ENCODE measurements at regions not wholly inside any gene's neighbourhood (a gene's known extent, or its start where the extent isn't known, plus 50 kb on each side); places are given as distances from the start of the nearest gene placed in this dataset.

GRCh38 chr7:1288996-1289551 lies 56.4 kb downstream of the UNCX start:
- no peak overlapping the region for H3K9ac ChIP-seq (ENCODE audit: extremely low read depth, low read length, poor library complexity, severe bottlenecking)
- Mint-ChIP-seq H3K27ac (no peak overlapping the region), H3K27me3 (ENCODE audit: insufficient read depth) (peaks cover 4% of the 10 kb centered on the region), H3K4me1 (no peaks in the 10 kb centered on the region), H3K36me3 (ENCODE audit: low read depth) (no peaks in the 10 kb centered on the region), H3K9me3 (no peaks in the 10 kb centered on the region), H3K4me3 (no peak overlapping the region)
- peak overlapping the region; percentile 93 for H3K27ac ChIP-seq (ENCODE audit: low read depth, low read length)
- no peaks in the 10 kb centered on the region for H3K4me1 ChIP-seq (ENCODE audit: control insufficient read depth, insufficient read depth, low read length)
- no peaks in the 10 kb centered on the region for H3K36me3 ChIP-seq (ENCODE audit: control insufficient read depth, insufficient read depth, low read length)
- no peak for DNase-seq
- TF ChIP-seq CTCF (conservative IDR thresholded peaks at IDR 0.05): no peak
- whole genome bisulfite sequencing, 2 experiments (ENCODE audit: insufficient coverage in 1 of 2, insufficient read length in 1 of 2): 90 to 92% methylated on average over 31 to 32 of the region's 32 CpGs
- peaks cover 30% of the 10 kb centered on the region for H3K27me3 ChIP-seq (ENCODE audit: control insufficient read depth, insufficient read depth, low read length, poor library complexity, severe bottlenecking)
- no peaks in the 10 kb centered on the region for H3K9me3 ChIP-seq (ENCODE audit: control insufficient read depth, low read length)
- no peak overlapping the region for H3K4me3 ChIP-seq (ENCODE audit: low read length)

GRCh38 chr7:1289666-1290025 lies 57.0 kb downstream of the UNCX start:
- Histone ChIP-seq H3K4me3 (ENCODE audit: low read length) (peak overlapping the region; percentile 75), H3K27me3 (ENCODE audit: control insufficient read depth, insufficient read depth, low read length, poor library complexity, severe bottlenecking) (peaks cover 30% of the 10 kb centered on the region)
- H3K4me3 Mint-ChIP-seq: no peak overlapping the region

GRCh38 chr7:1290026-1290678 lies 57.5 kb downstream of the UNCX start:
- Mint-ChIP-seq H3K36me3 (ENCODE audit: low read depth) (no peaks in the 10 kb centered on the region), H3K27ac (no peak overlapping the region), H3K4me3 (no peak overlapping the region), H3K4me1 (no peaks in the 10 kb centered on the region), H3K27me3 (ENCODE audit: insufficient read depth) (peaks cover 4% of the 10 kb centered on the region), H3K9me3 (no peaks in the 10 kb centered on the region)
- DNase-seq: peak; percentile 69
- Histone ChIP-seq H3K9ac (ENCODE audit: extremely low read depth, low read length, poor library complexity, severe bottlenecking) (no peak overlapping the region), H3K4me1 (ENCODE audit: control insufficient read depth, insufficient read depth, low read length) (no peaks in the 10 kb centered on the region), H3K27me3 (ENCODE audit: control insufficient read depth, insufficient read depth, low read length, poor library complexity, severe bottlenecking) (peaks cover 30% of the 10 kb centered on the region), H3K4me3 (ENCODE audit: low read length) (peak overlapping the region; percentile 75), H3K36me3 (ENCODE audit: control insufficient read depth, insufficient read depth, low read length) (no peaks in the 10 kb centered on the region), H3K9me3 (ENCODE audit: control insufficient read depth, low read length) (no peaks in the 10 kb centered on the region), H3K27ac (ENCODE audit: low read depth, low read length) (peak overlapping the region; percentile 93)
- TF ChIP-seq CTCF (conservative IDR thresholded peaks at IDR 0.05): no peak
- 1 to 11% methylated on average over 31 to 50 of the region's 50 CpGs for WGBS, 2 experiments (ENCODE audit: insufficient coverage in 1 of 2, insufficient read length in 1 of 2)

More at GRCh38 chr7:1289666-1290025, 57.0 kb downstream of the UNCX start:
- no peak for TF ChIP-seq CTCF (conservative IDR thresholded peaks at IDR 0.05)
- Mint-ChIP-seq H3K36me3 (ENCODE audit: low read depth) (no peaks in the 10 kb centered on the region), H3K4me1 (no peaks in the 10 kb centered on the region), H3K27ac (no peak overlapping the region), H3K9me3 (no peaks in the 10 kb centered on the region), H3K27me3 (ENCODE audit: insufficient read depth) (peaks cover 4% of the 10 kb centered on the region)
- no peaks in the 10 kb centered on the region for H3K36me3 ChIP-seq (ENCODE audit: control insufficient read depth, insufficient read depth, low read length)
- H3K27ac ChIP-seq (ENCODE audit: low read depth, low read length): peak overlapping the region; percentile 93
- no peak for DNase-seq
- H3K9ac ChIP-seq (ENCODE audit: extremely low read depth, low read length, poor library complexity, severe bottlenecking): no peak overlapping the region
- WGBS, 2 experiments (ENCODE audit: insufficient coverage in 1 of 2, insufficient read length in 1 of 2): 38 to 55% methylated on average over 18 to 20 of the region's 20 CpGs
- no peaks in the 10 kb centered on the region for H3K9me3 ChIP-seq (ENCODE audit: control insufficient read depth, low read length)
- H3K4me1 ChIP-seq (ENCODE audit: control insufficient read depth, insufficient read depth, low read length): no peaks in the 10 kb centered on the region

All from endodermal cell (in vitro differentiated cells).